ENCODE measurements at regions not wholly inside any gene's neighbourhood (a gene's known extent, or its start where the extent isn't known, plus 50 kb on each side); places are given as distances from the start of the nearest gene placed in this dataset.

DNA sequence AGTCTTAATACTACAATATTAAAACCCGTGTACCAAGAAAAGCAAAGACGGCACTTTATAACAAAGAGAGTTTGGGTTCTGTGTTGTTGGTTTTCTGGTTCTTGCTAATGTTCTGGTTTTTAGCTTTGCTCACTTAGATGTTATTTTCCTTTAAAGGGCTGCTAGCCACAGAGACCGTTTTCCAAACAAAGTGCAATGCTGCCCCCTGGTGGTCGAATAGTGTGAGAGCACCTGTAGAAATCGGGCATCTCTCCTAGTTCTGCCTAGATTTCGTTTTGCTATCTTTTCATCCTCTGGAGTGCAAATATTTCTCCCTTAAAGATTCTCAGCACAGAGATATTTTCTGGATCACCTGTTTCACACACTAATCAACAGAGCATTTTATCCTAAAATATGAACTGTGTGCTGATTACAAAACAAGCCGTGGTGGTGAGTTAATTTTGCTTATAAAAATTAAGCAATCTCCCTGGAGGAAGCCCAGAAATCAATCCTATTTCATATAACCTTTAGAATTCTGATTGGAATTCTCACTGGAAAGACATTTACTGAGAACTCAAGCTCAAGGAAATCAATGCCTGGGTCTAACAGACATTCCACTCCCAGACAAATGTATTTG, 334.5 kb upstream of the NOCT start:
- H3K36me3 Mint-ChIP-seq = no peaks in the 10 kb centered on the region
- H3K4me3 Mint-ChIP-seq = no peak overlapping the region
- DNase-seq (peak; percentile 75), ATAC-seq (no peak)
- no peaks in the 10 kb centered on the region for H3K9me3 Mint-ChIP-seq (ENCODE audit: low read depth)
- no peak overlapping the region for H3K27ac Mint-ChIP-seq
- H3K27me3 Mint-ChIP-seq = peaks cover 23% of the 10 kb centered on the region
- CTCF ChIA-PET = interaction anchor here (0.7 to 2.0 kb wide), 7 partner anchors 13 to 646 kb away, joined by 3 to 7 read pairs (median 3); no protein-coding TSS in a partner anchor
- no peaks in the 10 kb centered on the region for H3K4me1 Mint-ChIP-seq

DNA sequence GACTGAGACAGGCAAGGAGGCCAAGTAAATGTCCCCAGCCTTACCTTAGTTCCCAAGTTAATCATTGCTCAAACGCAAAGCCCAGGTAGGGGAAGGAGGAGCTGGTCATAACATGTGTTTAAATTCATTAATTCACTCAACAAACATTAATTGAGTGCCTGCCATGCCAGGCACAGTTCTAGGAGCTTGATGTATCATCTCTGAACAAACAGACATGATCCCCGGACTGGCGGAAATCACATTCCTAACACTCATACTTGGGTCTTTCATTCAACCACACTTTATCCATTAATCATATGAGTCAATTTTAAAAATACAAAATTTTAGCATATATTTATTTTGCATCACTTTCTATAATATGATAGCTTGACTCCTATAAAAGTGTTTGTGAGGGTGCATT, 335.3 kb upstream of the NOCT start:
- H3K27ac Mint-ChIP-seq = no peak overlapping the region
- no peaks in the 10 kb centered on the region for H3K4me1 Mint-ChIP-seq
- no peak for DNase-seq
- ATAC-seq = no peak
- peaks cover 23% of the 10 kb centered on the region for H3K27me3 Mint-ChIP-seq
- H3K4me3 Mint-ChIP-seq = no peak overlapping the region
- H3K9me3 Mint-ChIP-seq (ENCODE audit: low read depth) = no peaks in the 10 kb centered on the region
- CTCF ChIA-PET = interaction anchor here (0.7 to 2.0 kb wide), 7 partner anchors 8 to 645 kb away, joined by 3 to 7 read pairs (median 3); no protein-coding TSS in a partner anchor
- H3K36me3 Mint-ChIP-seq = no peaks in the 10 kb centered on the region

DNA sequence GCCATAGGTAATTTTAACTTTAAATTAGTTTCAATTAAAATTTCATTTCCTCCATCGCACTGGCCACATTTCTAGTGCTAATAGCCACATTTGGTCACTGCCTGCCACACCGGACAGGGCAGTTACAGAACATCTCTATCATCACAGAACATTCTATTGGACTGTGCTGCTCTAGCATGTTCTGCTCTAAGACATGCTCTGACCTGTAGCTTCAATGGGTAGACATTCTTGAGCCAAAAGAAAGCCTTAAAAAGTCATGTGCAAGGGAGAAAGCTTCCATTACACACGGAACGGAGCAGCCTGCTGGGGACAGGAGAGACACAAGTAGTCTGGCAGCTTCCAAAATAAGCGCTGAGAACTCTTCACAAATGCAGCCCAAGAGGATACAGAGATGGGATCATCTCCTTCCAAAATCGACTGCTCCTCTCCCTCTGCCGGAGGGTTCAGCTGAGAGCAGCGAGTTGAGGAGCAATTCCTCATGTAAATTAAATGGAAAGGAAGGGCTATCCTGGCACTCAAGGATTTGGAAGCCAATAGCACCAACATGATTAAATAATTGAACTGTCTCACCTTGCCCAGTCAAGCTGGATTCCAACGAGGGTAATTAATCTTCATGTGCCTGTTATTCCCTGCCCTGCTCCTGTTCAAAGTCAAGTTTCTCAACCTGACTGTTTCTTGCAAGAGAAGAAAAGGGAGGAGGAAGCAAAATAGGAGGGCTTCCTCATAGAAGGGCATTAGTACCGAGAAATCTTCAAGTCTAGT, 336.4 kb upstream of the NOCT start:
- CTCF ChIA-PET = interaction anchor here (1.2 to 2.0 kb wide), 3 partner anchors 9 to 192 kb away, joined by 3 to 6 read pairs (median 3); no protein-coding TSS in a partner anchor
- ATAC-seq (no peak), DNase-seq (no peak)
- H3K27me3 Mint-ChIP-seq = peaks cover 23% of the 10 kb centered on the region
- no peaks in the 10 kb centered on the region for H3K36me3 Mint-ChIP-seq
- H3K4me1 Mint-ChIP-seq = no peaks in the 10 kb centered on the region
- H3K9me3 Mint-ChIP-seq (ENCODE audit: low read depth) = no peaks in the 10 kb centered on the region
- no peak overlapping the region for H3K4me3 Mint-ChIP-seq
- H3K27ac Mint-ChIP-seq = no peak overlapping the region

DNA sequence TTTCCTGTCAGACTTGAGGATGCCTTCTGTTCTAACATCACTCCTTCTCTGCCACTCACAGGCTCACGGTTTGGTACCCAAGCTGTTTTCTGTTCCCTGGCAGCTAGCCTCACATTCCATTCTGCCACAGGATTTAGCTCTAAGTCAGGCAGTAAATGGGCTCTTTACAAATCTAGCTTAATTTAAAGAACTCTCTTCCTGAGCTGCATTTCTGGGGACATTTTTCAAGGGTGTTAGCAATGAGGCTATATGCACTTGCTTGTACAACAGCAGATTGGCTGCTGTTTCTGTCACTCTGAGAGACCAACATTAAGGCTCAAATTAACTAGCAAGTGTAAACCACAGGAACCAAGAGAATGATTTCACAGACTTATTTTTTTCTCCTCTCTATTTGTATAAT, 337.8 kb upstream of the NOCT start:
- Mint-ChIP-seq H3K36me3 (no peaks in the 10 kb centered on the region), H3K4me3 (no peak overlapping the region), H3K9me3 (ENCODE audit: low read depth) (no peaks in the 10 kb centered on the region), H3K27me3 (peaks cover 13% of the 10 kb centered on the region), H3K27ac (no peak overlapping the region), H3K4me1 (no peaks in the 10 kb centered on the region)
- DNase-seq = no peak
- CTCF ChIA-PET = interaction anchor here (0.6 kb wide), 1 partner anchor 473 kb away, joined by 3 read pairs; no protein-coding TSS in a partner anchor
- no peak for ATAC-seq

DNA sequence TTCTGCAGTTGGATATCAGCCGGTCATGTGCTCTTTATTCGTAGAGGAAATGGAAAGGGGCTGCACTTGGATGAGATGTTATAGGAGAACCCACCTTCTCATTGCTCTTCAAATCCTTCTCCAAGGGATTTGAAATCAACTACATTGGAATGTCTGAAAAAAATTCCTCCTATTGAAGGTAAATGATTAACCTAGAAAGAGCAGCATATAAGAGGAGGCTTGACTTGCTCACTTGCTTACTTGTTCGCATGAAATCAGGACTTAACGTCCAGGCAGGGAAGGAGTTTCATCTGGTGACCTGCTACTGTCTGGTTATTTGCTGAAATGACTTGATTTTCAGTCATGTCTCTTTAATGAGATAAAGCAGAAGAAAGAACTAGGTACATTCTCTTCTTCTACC, 338.4 kb upstream of the NOCT start:
- no peak for ATAC-seq
- no peaks in the 10 kb centered on the region for H3K4me1 Mint-ChIP-seq
- no peaks in the 10 kb centered on the region for H3K9me3 Mint-ChIP-seq (ENCODE audit: low read depth)
- CTCF ChIA-PET = interaction anchor here (0.6 kb wide), 1 partner anchor 472 kb away, joined by 3 read pairs; no protein-coding TSS in a partner anchor
- DNase-seq = no peak
- no peak overlapping the region for H3K27ac Mint-ChIP-seq
- H3K36me3 Mint-ChIP-seq = no peaks in the 10 kb centered on the region
- peaks cover 7% of the 10 kb centered on the region for H3K27me3 Mint-ChIP-seq
- H3K4me3 Mint-ChIP-seq = no peak overlapping the region

DNA sequence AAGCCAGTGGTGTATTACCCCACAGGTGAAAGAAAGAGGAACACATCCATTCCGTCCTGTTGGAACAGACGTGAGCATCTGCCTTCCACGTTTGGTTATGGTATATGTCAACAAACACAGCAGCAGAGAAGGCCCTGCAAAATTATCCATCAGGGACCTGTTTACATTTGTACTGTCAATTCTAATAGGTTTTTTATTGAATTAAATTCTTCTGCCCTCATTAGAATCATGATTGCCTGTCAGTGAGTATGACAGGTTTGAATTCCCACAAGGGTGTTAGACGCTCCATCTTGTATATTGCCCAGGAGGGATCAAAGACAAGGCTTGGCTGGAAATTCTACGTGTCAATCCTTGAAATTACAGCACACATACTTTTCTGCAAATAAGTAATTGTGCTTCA, 339.9 kb upstream of the NOCT start:
- ATAC-seq = no peak
- H3K4me3 Mint-ChIP-seq = no peak overlapping the region
- CTCF ChIA-PET = no interaction called here

DNA sequence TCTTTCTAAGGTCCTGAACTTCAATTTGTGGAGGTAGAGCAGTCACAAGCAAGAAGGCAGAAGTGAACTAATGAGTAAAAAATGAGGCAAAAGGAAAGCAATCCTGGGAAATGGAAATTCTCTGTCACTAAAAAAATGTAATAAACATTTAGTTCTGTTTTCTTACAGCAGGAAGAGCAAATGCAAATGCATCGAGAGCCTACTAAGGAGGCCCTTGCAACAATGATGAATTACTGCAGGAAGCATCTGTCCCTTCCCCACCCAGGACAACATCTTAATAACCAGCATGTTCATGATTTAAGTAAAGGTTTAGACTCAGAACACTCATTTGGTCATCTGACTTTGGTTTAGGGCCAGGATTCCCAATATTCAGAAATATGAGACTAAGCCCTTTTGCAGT, 341.4 kb upstream of the NOCT start:
- CTCF ChIA-PET = no interaction called here
- DNase-seq = no peak
- Mint-ChIP-seq H3K4me1 (no peaks in the 10 kb centered on the region), H3K36me3 (no peaks in the 10 kb centered on the region), H3K4me3 (no peak overlapping the region), H3K9me3 (ENCODE audit: low read depth) (no peaks in the 10 kb centered on the region), H3K27me3 (peaks cover 3% of the 10 kb centered on the region), H3K27ac (no peak overlapping the region)
- no peak for ATAC-seq

More for the DNA sequence above, 339.9 kb upstream of the NOCT start:
- no peak for DNase-seq
- Mint-ChIP-seq H3K27me3 (peaks cover 3% of the 10 kb centered on the region), H3K9me3 (ENCODE audit: low read depth) (no peaks in the 10 kb centered on the region), H3K27ac (no peak overlapping the region), H3K36me3 (no peaks in the 10 kb centered on the region), H3K4me1 (no peaks in the 10 kb centered on the region)

DNA sequence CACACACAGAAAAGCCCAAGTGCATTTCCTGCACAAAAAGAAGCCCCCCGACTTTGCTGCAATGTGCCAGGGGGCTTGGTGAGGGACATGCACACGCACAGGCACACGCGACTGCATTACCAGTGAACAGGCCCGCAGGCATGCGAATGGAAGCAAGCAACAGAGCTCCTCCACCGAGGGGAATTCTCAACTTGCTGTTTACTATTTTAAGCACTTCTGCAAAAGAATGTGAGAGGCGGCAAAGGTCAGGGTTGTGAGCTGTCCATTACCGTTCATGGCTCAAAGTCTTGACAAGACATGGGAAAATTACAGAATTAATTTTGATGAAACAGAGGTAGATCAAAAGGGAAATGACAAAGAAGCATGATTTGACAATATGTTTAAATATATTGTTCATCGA, 342.5 kb upstream of the NOCT start:
- Mint-ChIP-seq H3K36me3 (no peaks in the 10 kb centered on the region), H3K4me1 (no peaks in the 10 kb centered on the region), H3K27me3 (peaks cover 3% of the 10 kb centered on the region), H3K27ac (no peak overlapping the region), H3K4me3 (no peak overlapping the region), H3K9me3 (ENCODE audit: low read depth) (no peaks in the 10 kb centered on the region)
- no peak for ATAC-seq
- CTCF ChIA-PET = no interaction called here
- DNase-seq = no peak

DNA sequence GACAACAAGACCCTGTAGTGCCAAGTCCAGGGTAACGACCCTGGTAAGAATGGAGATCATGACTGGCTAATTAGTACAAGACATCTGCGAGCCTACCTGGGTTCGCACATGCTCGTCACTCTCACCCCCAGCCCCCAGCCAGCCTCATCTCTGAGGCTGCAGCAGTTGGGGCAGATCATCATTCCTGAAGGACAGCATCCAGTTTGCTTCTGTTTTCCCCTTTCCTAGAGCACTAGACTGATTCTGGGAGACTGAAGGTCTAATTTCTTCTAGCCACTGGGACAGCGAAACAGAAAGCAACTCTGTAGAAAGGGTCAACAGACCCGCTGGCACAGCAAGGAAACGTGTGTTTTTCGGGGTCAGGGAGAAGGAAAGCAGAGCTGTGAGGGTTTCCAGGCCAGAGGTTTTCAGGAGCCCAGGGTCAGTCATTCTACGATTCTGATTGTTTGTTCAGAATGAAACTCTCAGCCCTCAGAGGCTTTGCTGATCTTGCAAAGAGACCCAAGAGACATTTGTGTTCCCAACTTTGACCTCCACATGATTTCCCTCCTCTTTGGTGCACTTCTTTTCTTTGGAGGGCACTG, 343.1 kb upstream of the NOCT start:
- no peaks in the 10 kb centered on the region for H3K9me3 Mint-ChIP-seq (ENCODE audit: low read depth)

DNA sequence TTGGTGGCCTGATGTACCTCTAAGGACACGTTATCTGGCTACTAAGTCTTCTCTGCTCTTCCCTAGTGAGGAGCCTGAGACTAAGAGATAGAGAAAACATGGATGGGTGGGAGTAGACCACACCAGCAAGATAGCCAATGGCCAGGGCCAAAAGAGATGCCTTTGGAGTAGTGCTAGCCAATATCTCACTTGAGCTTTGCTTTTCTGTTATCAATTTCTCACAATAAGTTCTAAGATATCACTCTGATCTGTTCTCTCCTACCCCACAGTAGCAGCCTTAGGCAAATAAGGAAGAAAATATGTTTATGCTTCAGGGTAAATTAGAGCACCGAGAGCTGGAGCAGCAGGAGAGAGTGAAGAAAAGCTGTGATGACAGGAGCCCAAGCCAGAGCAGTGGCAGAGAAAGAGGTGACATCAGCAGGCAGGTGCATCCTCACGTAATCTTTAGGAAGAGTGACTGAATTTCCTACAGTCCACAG, 343.9 kb upstream of the NOCT start:
- no peak overlapping the region for H3K4me3 Mint-ChIP-seq
- H3K9me3 Mint-ChIP-seq (ENCODE audit: low read depth) = no peaks in the 10 kb centered on the region
- no peak overlapping the region for H3K27ac Mint-ChIP-seq
- peaks cover 3% of the 10 kb centered on the region for H3K27me3 Mint-ChIP-seq
- ATAC-seq (no peak), DNase-seq (no peak)
- H3K4me1 Mint-ChIP-seq = no peaks in the 10 kb centered on the region
- CTCF ChIA-PET = no interaction called here
- H3K36me3 Mint-ChIP-seq = no peaks in the 10 kb centered on the region

More for the DNA sequence above, 343.1 kb upstream of the NOCT start:
- ATAC-seq = no peak
- H3K36me3 Mint-ChIP-seq = no peaks in the 10 kb centered on the region
- CTCF ChIA-PET = no interaction called here
- no peak for DNase-seq
- peaks cover 3% of the 10 kb centered on the region for H3K27me3 Mint-ChIP-seq
- no peaks in the 10 kb centered on the region for H3K4me1 Mint-ChIP-seq
- H3K27ac Mint-ChIP-seq = no peak overlapping the region
- no peak overlapping the region for H3K4me3 Mint-ChIP-seq

DNA sequence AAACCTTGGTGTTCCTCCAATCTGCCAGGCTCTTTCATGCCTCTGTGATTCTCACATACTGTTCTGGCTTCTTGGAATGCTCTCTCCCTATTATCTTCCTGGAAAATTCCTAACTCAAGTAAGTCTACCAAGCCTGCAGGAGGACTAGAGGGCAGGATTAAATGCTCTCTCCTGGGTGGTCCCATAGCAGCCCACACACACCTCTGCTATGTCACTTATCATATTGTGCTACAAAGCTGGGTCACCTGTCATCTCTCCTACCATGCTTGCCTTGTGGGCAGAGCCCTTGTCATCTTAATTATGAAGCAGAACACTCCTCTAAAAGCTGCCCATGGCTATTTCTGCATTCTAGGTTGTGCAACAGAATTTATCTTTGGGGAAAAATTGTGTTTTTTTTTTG, 344.5 kb upstream of the NOCT start:
- CTCF ChIA-PET = no interaction called here
- no peaks in the 10 kb centered on the region for H3K9me3 Mint-ChIP-seq (ENCODE audit: low read depth)
- H3K27me3 Mint-ChIP-seq = peaks cover 3% of the 10 kb centered on the region
- H3K27ac Mint-ChIP-seq = no peak overlapping the region
- H3K4me3 Mint-ChIP-seq = no peak overlapping the region
- ATAC-seq = no peak
- H3K4me1 Mint-ChIP-seq = no peaks in the 10 kb centered on the region
- DNase-seq = no peak
- no peaks in the 10 kb centered on the region for H3K36me3 Mint-ChIP-seq

DNA sequence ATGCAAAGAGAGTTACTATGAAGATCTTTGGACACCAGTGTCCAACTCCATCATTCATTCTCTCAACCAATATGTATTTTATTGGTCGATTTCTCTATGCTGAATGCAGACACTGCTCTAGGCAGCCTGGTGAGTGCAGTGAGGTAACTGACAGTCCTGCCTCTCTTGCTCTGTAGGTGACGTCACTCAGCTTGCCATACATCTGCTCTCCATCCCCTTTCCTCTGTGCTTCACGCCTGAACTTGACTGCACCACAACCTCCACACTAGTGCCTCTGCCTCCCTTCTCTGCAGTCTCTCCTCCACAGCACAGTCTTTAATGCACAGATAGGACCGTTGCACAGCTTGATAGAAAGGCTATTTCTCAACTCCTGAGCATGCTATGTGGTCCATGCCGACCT, 344.9 kb upstream of the NOCT start:
- H3K27me3 Mint-ChIP-seq = peaks cover 3% of the 10 kb centered on the region
- H3K4me1 Mint-ChIP-seq = no peaks in the 10 kb centered on the region
- ATAC-seq (no peak), DNase-seq (no peak)
- no peaks in the 10 kb centered on the region for H3K9me3 Mint-ChIP-seq (ENCODE audit: low read depth)
- no peak overlapping the region for H3K27ac Mint-ChIP-seq
- H3K36me3 Mint-ChIP-seq = no peaks in the 10 kb centered on the region
- CTCF ChIA-PET = no interaction called here
- H3K4me3 Mint-ChIP-seq = no peak overlapping the region

DNA sequence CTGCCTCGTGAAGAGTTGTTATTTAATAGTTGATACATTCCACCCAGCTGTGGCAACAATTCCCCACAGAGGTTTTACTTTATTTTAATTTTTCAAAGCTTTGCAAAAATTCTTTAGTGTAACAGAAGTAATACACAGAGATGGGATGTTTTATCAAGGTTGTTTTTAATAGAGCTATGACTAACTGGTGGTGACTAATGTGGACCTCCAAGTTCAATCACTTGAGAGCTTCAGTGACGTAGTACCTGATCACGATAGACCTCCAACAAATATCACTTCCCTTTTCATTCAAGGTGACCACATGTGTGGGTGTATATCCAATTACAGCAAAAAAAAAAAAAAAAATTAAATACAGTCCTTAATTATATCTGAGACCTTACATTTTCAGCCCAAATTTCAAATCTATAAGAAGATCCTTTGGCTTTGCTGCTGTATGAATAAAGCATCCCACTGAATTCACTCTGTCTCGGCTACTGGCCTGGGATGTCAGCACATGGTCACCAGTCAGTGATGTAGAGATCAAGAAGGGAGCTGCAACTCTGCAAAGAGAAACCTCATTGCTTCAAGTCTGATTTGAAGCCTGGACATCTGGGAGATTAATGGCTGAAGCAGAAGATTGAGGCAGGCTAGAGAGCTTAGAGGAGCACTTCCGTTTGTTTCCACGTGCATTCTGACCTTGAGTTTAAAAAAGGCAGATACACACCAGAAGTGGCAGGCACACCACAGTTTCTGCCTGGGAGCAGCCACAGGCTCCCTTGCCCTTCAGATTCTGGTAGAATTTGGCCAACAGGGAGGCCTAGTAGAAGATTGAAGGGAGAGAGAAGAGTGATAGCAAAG, 345.9 kb upstream of the NOCT start:
- no peaks in the 10 kb centered on the region for H3K36me3 Mint-ChIP-seq
- no peak for DNase-seq
- no peak for ATAC-seq

More for the DNA sequence above, 345.9 kb upstream of the NOCT start:
- no peak overlapping the region for H3K4me3 Mint-ChIP-seq
- no peaks in the 10 kb centered on the region for H3K9me3 Mint-ChIP-seq (ENCODE audit: low read depth)
- H3K27me3 Mint-ChIP-seq = peaks cover 3% of the 10 kb centered on the region
- CTCF ChIA-PET = no interaction called here
- H3K27ac Mint-ChIP-seq = no peak overlapping the region
- H3K4me1 Mint-ChIP-seq = no peaks in the 10 kb centered on the region
